AG04450 (cell line): ENCODE measurements at regions not wholly inside any gene's neighbourhood (a gene's known extent, or its start where the extent isn't known, plus 50 kb on each side); places are given as distances from the start of the nearest gene placed in this dataset.
"Not testable (repeated sequence)": the region's sequence is repeated elsewhere in the genome, so short reads cannot be mapped to it uniquely, and the experiment has no call there.

Source experiments
- CTCF ChIA-PET: fragments of 300-600, 350-600 bp; formaldehyde crosslinking; extraction: SDS; loops from one replicate; lab custom pipeline; 2022; ENCODE audit warnings: antibody characterized with exemption, inconsistent platforms; lab: Charles Lee
- POLR2A ChIA-PET: fragments of 350-600 bp; formaldehyde crosslinking; extraction: SDS; loops from one replicate; lab custom pipeline; 2021; ENCODE audit warnings: antibody characterized with exemption, inconsistent platforms; lab: Yijun Ruan, JAX
- DNase-seq: peaks from one replicate; pipeline ENCODE4 v3.0.0-alpha.2; 2011; ENCODE audit warnings: low read depth, low spot score
- H3K27ac ChIP-seq: one replicate; pipeline ENCODE4 v1.5.1; 2012; ENCODE audit warnings: low read depth, low read length, control low read depth
- H3K27me3 ChIP-seq: one replicate; pipeline ENCODE4 v1.6.0; 2012; ENCODE audit warnings: low read length; ENCODE audit not compliant: control insufficient read depth, insufficient read depth
- H3K4me3 ChIP-seq: 2 replicates; pipeline ENCODE4 v1.5.1; 2011; ENCODE audit warnings: mild to moderate bottlenecking, low read depth, low read length, control low read depth
- H3K9me3 ChIP-seq: 2 replicates; pipeline ENCODE4 v1.5.1; 2012; ENCODE audit warnings: low read length; ENCODE audit not compliant: control insufficient read depth, insufficient read depth
- TF ChIP-seq, protein P1 (sequence below): IDR thresholded peaks from 2 replicates; pipeline ENCODE4 v1.5.1; 2011; ENCODE audit warnings: low read depth, low read length, control low read depth, inconsistent platforms

DNA sequence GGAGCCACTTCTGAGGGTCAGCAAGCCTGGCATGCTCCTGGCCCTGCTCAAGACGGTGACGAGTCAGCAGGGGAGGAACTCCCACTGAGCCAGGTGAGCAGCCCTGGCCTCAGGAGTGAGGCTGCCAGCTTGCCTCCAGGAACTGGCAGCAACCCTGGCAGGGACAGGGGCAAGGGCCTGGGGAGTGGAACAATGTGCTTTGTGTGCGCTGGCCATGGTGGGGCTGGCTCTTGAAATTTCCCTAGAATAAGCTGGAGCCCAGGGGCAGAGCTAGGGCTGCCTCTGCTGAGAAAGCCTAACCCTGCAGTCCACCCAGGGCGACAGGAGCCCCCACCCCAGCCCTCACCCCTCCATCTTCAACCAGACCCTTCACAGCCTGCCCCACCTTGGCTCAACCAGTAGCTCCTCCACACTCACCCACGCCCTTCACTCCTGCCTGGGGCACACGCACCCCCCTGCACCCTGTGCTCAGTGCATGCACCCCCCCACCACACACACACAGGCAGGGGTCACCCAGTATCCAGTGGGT is 88.0 kb downstream of the MRPL14 start:
- H3K9me3 ChIP-seq: no peaks in the 10 kb centered on the region
- no peaks in the 10 kb centered on the region for H3K27me3 ChIP-seq
- H3K4me3 ChIP-seq: no peak overlapping the region
- POLR2A ChIA-PET: interaction anchor here (0.6 kb wide), 1 partner anchor 39 kb away, joined by 3 read pairs; no protein-coding TSS in a partner anchor
- DNase-seq: no peak
- no peak overlapping the region for H3K27ac ChIP-seq
- CTCF ChIA-PET: no interaction called here
- TF ChIP-seq, protein P1, sequence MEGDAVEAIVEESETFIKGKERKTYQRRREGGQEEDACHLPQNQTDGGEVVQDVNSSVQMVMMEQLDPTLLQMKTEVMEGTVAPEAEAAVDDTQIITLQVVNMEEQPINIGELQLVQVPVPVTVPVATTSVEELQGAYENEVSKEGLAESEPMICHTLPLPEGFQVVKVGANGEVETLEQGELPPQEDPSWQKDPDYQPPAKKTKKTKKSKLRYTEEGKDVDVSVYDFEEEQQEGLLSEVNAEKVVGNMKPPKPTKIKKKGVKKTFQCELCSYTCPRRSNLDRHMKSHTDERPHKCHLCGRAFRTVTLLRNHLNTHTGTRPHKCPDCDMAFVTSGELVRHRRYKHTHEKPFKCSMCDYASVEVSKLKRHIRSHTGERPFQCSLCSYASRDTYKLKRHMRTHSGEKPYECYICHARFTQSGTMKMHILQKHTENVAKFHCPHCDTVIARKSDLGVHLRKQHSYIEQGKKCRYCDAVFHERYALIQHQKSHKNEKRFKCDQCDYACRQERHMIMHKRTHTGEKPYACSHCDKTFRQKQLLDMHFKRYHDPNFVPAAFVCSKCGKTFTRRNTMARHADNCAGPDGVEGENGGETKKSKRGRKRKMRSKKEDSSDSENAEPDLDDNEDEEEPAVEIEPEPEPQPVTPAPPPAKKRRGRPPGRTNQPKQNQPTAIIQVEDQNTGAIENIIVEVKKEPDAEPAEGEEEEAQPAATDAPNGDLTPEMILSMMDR: no peak

- no peaks in the 10 kb centered on the region for H3K9me3 ChIP-seq
- H3K27me3 ChIP-seq: no peaks in the 10 kb centered on the region
- CTCF ChIA-PET: no interaction called here
- POLR2A ChIA-PET: no interaction called here
- TF ChIP-seq, protein P1: no peak
- DNase-seq: no peak
- H3K27ac ChIP-seq: no peak overlapping the region
- H3K4me3 ChIP-seq: no peak overlapping the region
Measured at GRCh38 chr6:44038543-44039065, 88.6 kb downstream of the MRPL14 start.

DNA sequence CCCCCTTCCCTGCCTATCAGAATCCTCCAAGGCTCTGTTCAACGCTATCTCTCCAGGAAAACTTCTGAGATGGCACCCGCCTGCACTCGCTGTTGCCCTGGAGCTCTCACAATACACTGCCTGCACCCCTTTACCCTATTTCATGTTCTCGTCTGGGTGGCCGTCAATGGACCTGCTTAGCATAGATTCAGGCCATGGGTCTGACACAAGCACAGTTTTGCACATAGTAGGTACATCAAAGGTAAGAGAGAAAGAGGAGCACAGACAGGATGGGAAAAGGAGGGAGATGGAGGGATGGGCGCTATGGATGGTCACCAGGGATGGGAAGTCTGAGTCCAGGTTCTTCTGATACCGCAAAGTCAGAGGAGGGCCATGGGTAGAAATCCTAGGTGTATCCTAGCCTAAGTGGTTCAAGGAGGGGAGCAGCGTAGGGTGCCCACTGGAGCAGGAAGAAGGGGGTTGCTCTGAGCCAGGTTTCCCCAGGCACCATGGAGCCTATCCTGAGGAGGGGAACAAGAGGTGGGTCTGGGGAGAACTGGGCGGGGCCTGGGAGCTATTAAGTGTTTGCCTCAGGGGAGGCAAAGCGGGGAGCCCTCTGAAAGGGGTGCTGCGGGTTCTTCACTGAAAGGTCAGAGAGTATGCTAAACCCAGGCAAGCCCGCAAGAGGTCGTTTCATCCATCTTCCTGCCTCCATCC is 89.3 kb downstream of the MRPL14 start:
- Histone ChIP-seq H3K9me3 (no peaks in the 10 kb centered on the region), H3K27me3 (no peaks in the 10 kb centered on the region), H3K27ac (no peak overlapping the region), H3K4me3 (no peak overlapping the region)
- TF ChIP-seq, protein P1: no peak
- DNase-seq: no peak
- POLR2A ChIA-PET: no interaction called here
- CTCF ChIA-PET: no interaction called here

GRCh38 chr6:44037276-44037675 is 90.0 kb downstream of the MRPL14 start:
- H3K4me3 ChIP-seq, H3K27me3 ChIP-seq, H3K27ac ChIP-seq, H3K9me3 ChIP-seq, POLR2A ChIA-PET, DNase-seq: not testable (repeated sequence)
- CTCF ChIA-PET: interaction anchor here (1.2 kb wide), 1 partner anchor 263 kb away, joined by 3 read pairs; no protein-coding TSS in a partner anchor

- Histone ChIP-seq H3K27ac (no peak overlapping the region), H3K4me3 (no peak overlapping the region), H3K9me3 (no peaks in the 10 kb centered on the region), H3K27me3 (no peaks in the 10 kb centered on the region)
- POLR2A ChIA-PET: no interaction called here
- TF ChIP-seq, protein P1: no peak
- no peak for DNase-seq
- CTCF ChIA-PET: interaction anchor here (1.2 kb wide), 1 partner anchor 263 kb away, joined by 3 read pairs; no protein-coding TSS in a partner anchor
Measured at GRCh38 chr6:44036699-44037101, 90.6 kb downstream of the MRPL14 start.
